ENCODE measurements at regions not wholly inside any gene's neighbourhood (a gene's known extent, or its start where the extent isn't known, plus 50 kb on each side); places are given as distances from the start of the nearest gene placed in this dataset.

GRCh38 chrX:113212052-113212451, 371.4 kb upstream of the AMOT start:
- Histone ChIP-seq H3F3A (ENCODE audit: insufficient read depth) (no peaks in the 10 kb centered on the region), H3K4me2 (ENCODE audit: low read depth, low read length, poor library complexity, severe bottlenecking) (no peak overlapping the region), H3K27me3 (ENCODE audit: low read length) (no peaks in the 10 kb centered on the region), H4K20me1 (ENCODE audit: low read depth, low read length) (no peaks in the 10 kb centered on the region), H3K27ac (ENCODE audit: low read depth, low read length) (no peak overlapping the region), H3K9me2 (replicated peaks; ENCODE audit: insufficient read depth, low read length) (no peaks in the 10 kb centered on the region), H3K4me3 (ENCODE audit: insufficient read depth, low read length, poor library complexity, severe bottlenecking) (no peak overlapping the region), H3K9ac (ENCODE audit: low read length) (no peak overlapping the region), H3K36me3 (ENCODE audit: low read length) (no peaks in the 10 kb centered on the region), H2AFZ (ENCODE audit: low read depth, low read length, severe bottlenecking) (no peak overlapping the region), H3K79me2 (ENCODE audit: insufficient read depth, low read length) (no peaks in the 10 kb centered on the region), H3K9me3 (ENCODE audit: insufficient read depth, low read length) (no peaks in the 10 kb centered on the region)
- TF ChIP-seq CTCF (IDR thresholded peaks at IDR 0.05; ENCODE audit: insufficient read depth, low read length, poor library complexity, severe bottlenecking) (no peak), EZH2phosphoT487 (conservative IDR thresholded peaks at IDR 0.05; ENCODE audit: low read length) (no peak)

- no peak overlapping the region for H3K9ac ChIP-seq (ENCODE audit: low read length)
- H2AFZ ChIP-seq (ENCODE audit: low read depth, low read length, severe bottlenecking) = no peak overlapping the region
- no peaks in the 10 kb centered on the region for H3K79me2 ChIP-seq (ENCODE audit: insufficient read depth, low read length)
- no peak overlapping the region for H3K27ac ChIP-seq (ENCODE audit: low read depth, low read length)
- no peak for TF ChIP-seq CTCF (IDR thresholded peaks at IDR 0.05; ENCODE audit: insufficient read depth, low read length, poor library complexity, severe bottlenecking)
- no peak for TF ChIP-seq EZH2phosphoT487 (conservative IDR thresholded peaks at IDR 0.05; ENCODE audit: low read length)
- H3K4me3 ChIP-seq (ENCODE audit: insufficient read depth, low read length, poor library complexity, severe bottlenecking) = no peak overlapping the region
- no peak overlapping the region for H3K4me2 ChIP-seq (ENCODE audit: low read depth, low read length, poor library complexity, severe bottlenecking)
- no peaks in the 10 kb centered on the region for H3F3A ChIP-seq (ENCODE audit: insufficient read depth)
- no peaks in the 10 kb centered on the region for H3K9me3 ChIP-seq (ENCODE audit: insufficient read depth, low read length)
- no peaks in the 10 kb centered on the region for H4K20me1 ChIP-seq (ENCODE audit: low read depth, low read length)
- H3K36me3 ChIP-seq (ENCODE audit: low read length) = no peaks in the 10 kb centered on the region
- H3K27me3 ChIP-seq (ENCODE audit: low read length) = no peaks in the 10 kb centered on the region
- no peaks in the 10 kb centered on the region for H3K9me2 ChIP-seq (replicated peaks; ENCODE audit: insufficient read depth, low read length)
Measured at GRCh38 chrX:113202601-113203000, 362.0 kb upstream of the AMOT start.

GRCh38 chrX:113195949-113196348, 355.3 kb upstream of the AMOT start:
- no peak overlapping the region for H3K4me2 ChIP-seq (ENCODE audit: low read depth, low read length, poor library complexity, severe bottlenecking)
- H3K4me3 ChIP-seq (ENCODE audit: insufficient read depth, low read length, poor library complexity, severe bottlenecking) = no peak overlapping the region
- no peak overlapping the region for H3K9ac ChIP-seq (ENCODE audit: low read length)
- no peaks in the 10 kb centered on the region for H3F3A ChIP-seq (ENCODE audit: insufficient read depth)
- no peaks in the 10 kb centered on the region for H3K9me2 ChIP-seq (replicated peaks; ENCODE audit: insufficient read depth, low read length)
- H3K36me3 ChIP-seq (ENCODE audit: low read length) = no peaks in the 10 kb centered on the region
- no peaks in the 10 kb centered on the region for H3K79me2 ChIP-seq (ENCODE audit: insufficient read depth, low read length)
- TF ChIP-seq CTCF (IDR thresholded peaks at IDR 0.05; ENCODE audit: insufficient read depth, low read length, poor library complexity, severe bottlenecking) (no peak), EZH2phosphoT487 (conservative IDR thresholded peaks at IDR 0.05; ENCODE audit: low read length) (no peak)
- no peak overlapping the region for H3K27ac ChIP-seq (ENCODE audit: low read depth, low read length)
- H4K20me1 ChIP-seq (ENCODE audit: low read depth, low read length) = no peaks in the 10 kb centered on the region
- no peaks in the 10 kb centered on the region for H3K27me3 ChIP-seq (ENCODE audit: low read length)
- H3K9me3 ChIP-seq (ENCODE audit: insufficient read depth, low read length) = no peaks in the 10 kb centered on the region
- H2AFZ ChIP-seq (ENCODE audit: low read depth, low read length, severe bottlenecking) = no peak overlapping the region

GRCh38 chrX:113192418-113192817, 351.8 kb upstream of the AMOT start:
- no peak for TF ChIP-seq EZH2phosphoT487 (conservative IDR thresholded peaks at IDR 0.05; ENCODE audit: low read length)

More at GRCh38 chrX:113192418-113192817, 351.8 kb upstream of the AMOT start:
- H2AFZ ChIP-seq (ENCODE audit: low read depth, low read length, severe bottlenecking) = no peak overlapping the region
- no peak overlapping the region for H3K4me3 ChIP-seq (ENCODE audit: insufficient read depth, low read length, poor library complexity, severe bottlenecking)
- no peaks in the 10 kb centered on the region for H3K9me3 ChIP-seq (ENCODE audit: insufficient read depth, low read length)
- no peaks in the 10 kb centered on the region for H3K27me3 ChIP-seq (ENCODE audit: low read length)
- H3K79me2 ChIP-seq (ENCODE audit: insufficient read depth, low read length) = no peaks in the 10 kb centered on the region
- no peaks in the 10 kb centered on the region for H3K36me3 ChIP-seq (ENCODE audit: low read length)
- H3K9ac ChIP-seq (ENCODE audit: low read length) = no peak overlapping the region
- no peaks in the 10 kb centered on the region for H3K9me2 ChIP-seq (replicated peaks; ENCODE audit: insufficient read depth, low read length)
- no peaks in the 10 kb centered on the region for H4K20me1 ChIP-seq (ENCODE audit: low read depth, low read length)
- no peaks in the 10 kb centered on the region for H3F3A ChIP-seq (ENCODE audit: insufficient read depth)
- H3K27ac ChIP-seq (ENCODE audit: low read depth, low read length) = no peak overlapping the region
- no peak overlapping the region for H3K4me2 ChIP-seq (ENCODE audit: low read depth, low read length, poor library complexity, severe bottlenecking)
